ENCODE measurements at regions not wholly inside any gene's neighbourhood (a gene's known extent, or its start where the extent isn't known, plus 50 kb on each side); places are given as distances from the start of the nearest gene placed in this dataset.
"Not testable (repeated sequence)": the region's sequence is repeated elsewhere in the genome, so short reads cannot be mapped to it uniquely, and the experiment has no call there.

DNA sequence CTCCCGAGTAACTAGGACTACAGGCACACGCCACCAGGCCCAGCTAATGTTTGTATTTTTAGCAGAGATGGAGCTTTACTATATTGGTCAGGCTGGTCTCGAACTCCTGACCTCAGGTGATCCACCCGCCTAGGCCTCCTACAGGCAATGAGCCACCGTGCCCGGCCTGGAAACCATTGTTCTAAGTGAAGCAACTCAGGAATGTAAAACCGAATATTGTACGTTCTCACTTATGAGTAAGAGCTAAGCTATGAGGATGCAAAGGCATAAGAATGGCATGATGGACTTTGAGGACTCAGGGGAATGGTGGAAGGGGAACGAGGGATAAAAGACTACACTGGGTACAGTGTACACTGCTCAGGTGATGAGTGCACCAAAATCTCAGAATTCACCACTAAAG is 235.1 kb upstream of the AUTS2 start:
- no peak overlapping the region for H3K27ac ChIP-seq (ENCODE audit: low read length)
- H3K27me3 ChIP-seq (ENCODE audit: low read depth, low read length) = no peaks in the 10 kb centered on the region
- no peaks in the 10 kb centered on the region for H3K9me3 ChIP-seq (ENCODE audit: control insufficient read depth in 1 of 2, low read length in 2 of 2)
- H3K4me3 ChIP-seq (ENCODE audit: low read depth in 1 of 2, low read length in 2 of 2) = no peak overlapping the region
- peaks cover 0 to 9% of the 10 kb centered on the region in 2 donors for H3K4me1 ChIP-seq (ENCODE audit: control insufficient read depth in 1 of 2, insufficient read depth in 2 of 2, low read length in 2 of 2)
- no peaks in the 10 kb centered on the region for H3K36me3 ChIP-seq (ENCODE audit: control insufficient read depth in 1 of 2, insufficient read depth in 2 of 2, low read length in 2 of 2)

DNA sequence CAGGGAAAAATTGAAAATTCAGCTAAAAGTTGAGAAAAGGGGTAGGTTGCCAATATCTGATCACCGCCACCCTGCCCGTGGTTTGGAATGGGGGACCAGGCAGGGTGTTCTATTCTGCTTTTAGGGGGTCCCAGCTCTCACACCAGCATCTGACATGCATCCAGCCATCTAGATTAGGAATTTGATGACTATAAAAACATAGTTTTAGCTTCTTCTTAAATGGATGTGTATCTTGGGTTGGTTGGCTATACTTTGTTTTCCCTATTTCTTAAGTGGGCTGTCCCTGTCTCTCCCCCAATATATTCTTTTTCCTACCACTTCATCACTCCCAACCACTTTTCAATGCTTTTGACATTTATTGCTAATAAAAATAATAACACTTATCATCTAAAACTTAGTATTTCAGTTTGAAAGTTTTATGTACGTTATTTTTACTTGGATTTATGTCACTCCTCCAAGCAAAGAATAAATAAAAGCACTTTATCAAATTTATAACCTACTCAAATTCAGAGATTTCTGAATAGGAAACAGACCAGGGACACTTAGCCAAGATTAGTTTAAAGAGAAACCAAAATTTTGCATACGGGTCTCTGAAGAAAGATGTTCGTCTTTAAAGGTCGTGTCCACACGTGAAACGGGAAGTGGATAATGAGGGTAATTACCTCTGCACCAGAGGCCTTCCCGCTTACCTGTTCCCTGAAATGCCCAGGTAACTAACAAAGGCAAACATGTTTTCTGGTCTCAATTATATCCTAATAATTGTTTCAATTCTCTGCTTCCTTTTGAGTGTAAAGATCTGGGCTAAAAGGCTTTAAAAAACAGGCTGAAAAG is 233.2 kb upstream of the AUTS2 start:
- no peaks in the 10 kb centered on the region for H3K27me3 ChIP-seq (ENCODE audit: low read depth, low read length)
- H3K4me1 ChIP-seq (ENCODE audit: control insufficient read depth in 1 of 2, insufficient read depth in 2 of 2, low read length in 2 of 2) = no peaks in the 10 kb centered on the region
- no peaks in the 10 kb centered on the region for H3K36me3 ChIP-seq (ENCODE audit: control insufficient read depth in 1 of 2, insufficient read depth in 2 of 2, low read length in 2 of 2)
- H3K27ac ChIP-seq (ENCODE audit: low read length) = no peak overlapping the region
- H3K4me3 ChIP-seq (ENCODE audit: low read depth in 1 of 2, low read length in 2 of 2) = no peak overlapping the region
- no peaks in the 10 kb centered on the region for H3K9me3 ChIP-seq (ENCODE audit: control insufficient read depth in 1 of 2, low read length in 2 of 2)

GRCh38 chr7:69365651-69366192 is 232.6 kb upstream of the AUTS2 start:
- Histone ChIP-seq H3K27ac (ENCODE audit: low read length) (no peak overlapping the region), H3K36me3 (ENCODE audit: control insufficient read depth in 1 of 2, insufficient read depth in 2 of 2, low read length in 2 of 2) (no peaks in the 10 kb centered on the region), H3K27me3 (ENCODE audit: low read depth, low read length) (no peaks in the 10 kb centered on the region), H3K9me3 (ENCODE audit: control insufficient read depth in 1 of 2, low read length in 2 of 2) (no peaks in the 10 kb centered on the region), H3K4me1 (ENCODE audit: control insufficient read depth in 1 of 2, insufficient read depth in 2 of 2, low read length in 2 of 2) (no peaks in the 10 kb centered on the region), H3K4me3 (ENCODE audit: low read depth in 1 of 2, low read length in 2 of 2) (no peak overlapping the region)

- Histone ChIP-seq H3K36me3 (ENCODE audit: control insufficient read depth in 1 of 2, insufficient read depth in 2 of 2, low read length in 2 of 2) (no peaks in the 10 kb centered on the region), H3K4me3 (ENCODE audit: low read depth in 1 of 2, low read length in 2 of 2) (no peak overlapping the region), H3K27ac (ENCODE audit: low read length) (no peak overlapping the region), H3K9me3 (ENCODE audit: control insufficient read depth in 1 of 2, low read length in 2 of 2) (no peaks in the 10 kb centered on the region), H3K4me1 (ENCODE audit: control insufficient read depth in 1 of 2, insufficient read depth in 2 of 2, low read length in 2 of 2) (no peaks in the 10 kb centered on the region), H3K27me3 (ENCODE audit: low read depth, low read length) (no peaks in the 10 kb centered on the region)
Observed at GRCh38 chr7:69367780-69368179, 230.5 kb upstream of the AUTS2 start.

DNA sequence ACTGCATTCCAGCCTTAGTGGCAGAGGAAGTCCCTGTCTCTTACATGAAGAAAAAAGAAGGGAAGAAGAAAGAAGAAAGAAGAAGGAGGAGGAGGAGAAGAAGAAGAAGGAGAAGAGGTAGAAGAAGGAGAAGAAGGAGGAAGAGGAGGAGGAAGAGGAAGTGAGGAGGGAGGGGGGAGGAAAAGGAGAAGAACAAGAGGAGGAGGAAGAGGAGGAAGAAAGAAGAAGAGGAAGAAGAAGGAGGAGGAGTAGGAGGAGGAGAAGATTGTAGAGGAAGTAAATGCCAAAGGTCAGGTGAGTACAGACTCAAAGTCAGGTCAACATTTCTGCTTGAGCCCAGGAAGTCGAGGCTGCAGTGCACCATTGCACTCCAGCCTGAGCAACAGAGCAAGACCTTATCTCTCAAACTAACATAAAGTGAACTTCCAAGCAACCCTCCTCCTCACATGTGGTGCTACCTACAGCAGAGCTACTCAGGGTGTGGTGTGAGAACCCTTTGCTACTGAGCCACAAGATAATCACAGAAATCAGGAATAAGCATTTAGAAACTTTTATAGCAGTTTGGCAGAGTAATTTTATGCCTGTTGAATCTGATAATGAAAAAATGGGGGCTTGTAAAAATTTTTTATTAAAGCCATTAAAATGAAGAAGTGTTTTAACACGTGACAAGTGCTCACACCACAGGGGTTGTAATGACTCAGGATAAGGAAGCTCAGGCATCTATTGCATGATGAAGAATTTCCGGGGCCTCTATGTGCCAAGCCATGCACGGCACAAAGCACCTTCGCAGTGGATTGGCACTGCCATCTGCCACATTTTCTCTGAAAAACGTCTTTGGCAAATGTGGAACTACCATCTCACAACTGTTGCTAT is 224.9 kb upstream of the AUTS2 start:
- Histone ChIP-seq H3K4me1 (ENCODE audit: control insufficient read depth in 1 of 2, insufficient read depth in 2 of 2, low read length in 2 of 2) (peaks cover 5 to 10% of the 10 kb centered on the region in 2 donors), H3K27me3 (ENCODE audit: low read depth, low read length) (no peaks in the 10 kb centered on the region), H3K9me3 (ENCODE audit: control insufficient read depth in 1 of 2, low read length in 2 of 2) (no peaks in the 10 kb centered on the region), H3K4me3 (ENCODE audit: low read depth in 1 of 2, low read length in 2 of 2) (no peak overlapping the region), H3K27ac (ENCODE audit: low read length) (peak overlapping the region; percentile 43), H3K36me3 (ENCODE audit: control insufficient read depth in 1 of 2, insufficient read depth in 2 of 2, low read length in 2 of 2) (no peaks in the 10 kb centered on the region)

- Histone ChIP-seq H3K27ac (ENCODE audit: low read length) (peak overlapping the region; percentile 43), H3K9me3 (ENCODE audit: control insufficient read depth in 1 of 2, low read length in 2 of 2) (no peaks in the 10 kb centered on the region), H3K4me1 (ENCODE audit: control insufficient read depth in 1 of 2, insufficient read depth in 2 of 2, low read length in 2 of 2) (peaks cover 5 to 10% of the 10 kb centered on the region in 2 donors), H3K4me3 (ENCODE audit: low read depth in 1 of 2, low read length in 2 of 2) (no peak overlapping the region), H3K27me3 (ENCODE audit: low read depth, low read length) (no peaks in the 10 kb centered on the region), H3K36me3 (ENCODE audit: control insufficient read depth in 1 of 2, insufficient read depth in 2 of 2, low read length in 2 of 2) (no peaks in the 10 kb centered on the region)
Observed at GRCh38 chr7:69374044-69374425, 224.2 kb upstream of the AUTS2 start.

DNA sequence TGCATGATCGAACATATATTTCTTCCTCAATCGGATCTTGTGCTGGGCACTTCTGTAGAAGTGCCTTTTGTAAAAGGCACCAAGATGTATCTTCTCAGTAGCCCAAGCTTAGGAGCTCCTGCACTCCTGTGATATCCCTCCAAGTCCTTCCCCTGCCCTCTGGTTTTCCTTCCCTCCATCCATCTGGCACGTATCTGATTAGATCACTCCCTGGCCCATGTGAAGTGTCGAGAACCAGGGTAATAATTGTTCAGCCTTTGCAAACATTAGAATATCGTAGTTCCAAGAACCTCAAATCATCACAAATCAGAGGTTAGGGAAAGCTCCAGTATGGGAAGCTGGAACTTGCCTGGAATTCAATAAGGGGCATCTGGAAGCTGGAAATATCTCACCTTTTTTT is 221.1 kb upstream of the AUTS2 start:
- H3K27ac ChIP-seq (ENCODE audit: low read length) = no peak overlapping the region
- H3K4me3 ChIP-seq (ENCODE audit: low read depth in 1 of 2, low read length in 2 of 2) = no peak overlapping the region
- no peaks in the 10 kb centered on the region for H3K36me3 ChIP-seq (ENCODE audit: control insufficient read depth in 1 of 2, insufficient read depth in 2 of 2, low read length in 2 of 2)
- no peaks in the 10 kb centered on the region for H3K9me3 ChIP-seq (ENCODE audit: control insufficient read depth in 1 of 2, low read length in 2 of 2)
- H3K27me3 ChIP-seq (ENCODE audit: low read depth, low read length) = no peaks in the 10 kb centered on the region
- H3K4me1 ChIP-seq (ENCODE audit: control insufficient read depth in 1 of 2, insufficient read depth in 2 of 2, low read length in 2 of 2) = peaks cover 5 to 10% of the 10 kb centered on the region in 2 donors

GRCh38 chr7:69388452-69389137 is 209.7 kb upstream of the AUTS2 start:
- no peaks in the 10 kb centered on the region for H3K9me3 ChIP-seq (ENCODE audit: control insufficient read depth in 1 of 2, low read length in 2 of 2)
- H3K4me3 ChIP-seq (ENCODE audit: low read depth in 1 of 2, low read length in 2 of 2) = no peak overlapping the region
- no peaks in the 10 kb centered on the region for H3K4me1 ChIP-seq (ENCODE audit: control insufficient read depth in 1 of 2, insufficient read depth in 2 of 2, low read length in 2 of 2)
- no peaks in the 10 kb centered on the region for H3K36me3 ChIP-seq (ENCODE audit: control insufficient read depth in 1 of 2, insufficient read depth in 2 of 2, low read length in 2 of 2)
- H3K27me3 ChIP-seq (ENCODE audit: low read depth, low read length) = no peaks in the 10 kb centered on the region
- no peak overlapping the region for H3K27ac ChIP-seq (ENCODE audit: low read length)

DNA sequence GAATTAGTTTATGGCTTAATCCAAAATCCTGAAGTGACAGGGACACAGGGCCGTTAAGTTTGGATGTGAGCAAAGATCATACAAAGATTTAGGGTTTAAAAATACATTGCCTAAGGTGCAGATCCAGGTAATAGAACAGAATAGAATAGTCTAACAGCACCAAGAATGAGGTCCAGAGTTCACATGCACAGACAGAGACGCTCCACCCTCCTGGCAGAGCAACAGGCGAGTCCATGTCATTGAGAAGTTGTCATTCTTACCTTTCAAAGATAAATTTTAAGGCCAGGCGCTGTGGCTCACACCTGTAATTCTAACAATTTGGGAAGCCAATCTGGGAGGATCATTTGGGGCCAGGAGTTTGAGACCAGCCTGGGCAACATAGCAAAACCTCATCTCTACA is 209.1 kb upstream of the AUTS2 start:
- Histone ChIP-seq H3K27ac (ENCODE audit: low read length) (no peak overlapping the region), H3K4me3 (ENCODE audit: low read depth in 1 of 2, low read length in 2 of 2) (no peak overlapping the region), H3K27me3 (ENCODE audit: low read depth, low read length) (no peaks in the 10 kb centered on the region), H3K9me3 (ENCODE audit: control insufficient read depth in 1 of 2, low read length in 2 of 2) (no peaks in the 10 kb centered on the region), H3K36me3 (ENCODE audit: control insufficient read depth in 1 of 2, insufficient read depth in 2 of 2, low read length in 2 of 2) (no peaks in the 10 kb centered on the region), H3K4me1 (ENCODE audit: control insufficient read depth in 1 of 2, insufficient read depth in 2 of 2, low read length in 2 of 2) (no peaks in the 10 kb centered on the region)

DNA sequence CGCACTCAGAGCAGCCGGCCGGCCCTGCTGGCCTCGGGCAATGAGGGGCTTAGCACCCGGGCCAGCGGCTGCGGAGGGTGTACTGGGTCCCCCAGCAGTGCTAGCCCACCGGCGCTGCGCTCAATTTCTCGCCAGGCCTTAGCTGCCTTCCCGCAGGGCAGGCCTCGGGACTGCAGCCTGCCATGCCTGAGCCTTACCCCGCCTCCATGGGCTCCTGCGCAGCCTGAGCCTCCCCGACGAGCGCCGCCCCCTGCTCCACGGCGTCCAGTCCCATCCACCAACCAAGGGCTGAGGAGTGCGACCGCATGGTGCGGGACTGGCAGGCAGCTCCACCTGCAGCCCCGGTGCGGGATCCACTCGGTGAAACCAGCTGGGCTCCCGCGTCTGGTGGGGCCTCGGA is 204.4 kb upstream of the AUTS2 start:
- not testable (repeated sequence) for H3K9me3 ChIP-seq (ENCODE audit: control insufficient read depth in 1 of 2, low read length in 2 of 2); H3K4me3 ChIP-seq (ENCODE audit: low read depth in 1 of 2, low read length in 2 of 2); H3K36me3 ChIP-seq (ENCODE audit: control insufficient read depth in 1 of 2, insufficient read depth in 2 of 2, low read length in 2 of 2); H3K27me3 ChIP-seq (ENCODE audit: low read depth, low read length); H3K27ac ChIP-seq (ENCODE audit: low read length); H3K4me1 ChIP-seq (ENCODE audit: control insufficient read depth in 1 of 2, insufficient read depth in 2 of 2, low read length in 2 of 2)

All from muscle layer of duodenum (tissue), 2 donors.